ENCODE measurements at regions not wholly inside any gene's neighbourhood (a gene's known extent, or its start where the extent isn't known, plus 50 kb on each side); places are given as distances from the start of the nearest gene placed in this dataset.

GRCh38 chr18:37805773-37806404, 240.3 kb upstream of the CELF4 start:
- Mint-ChIP-seq H3K9me3 (peaks cover 22% of the 10 kb centered on the region), H3K4me1 (ENCODE audit: low read depth) (no peaks in the 10 kb centered on the region), H3K4me3 (no peak overlapping the region), H3K27me3 (ENCODE audit: low read depth) (no peaks in the 10 kb centered on the region), H3K27ac (no peak overlapping the region), H3K36me3 (ENCODE audit: low read depth) (peaks cover 2% of the 10 kb centered on the region)

DNA sequence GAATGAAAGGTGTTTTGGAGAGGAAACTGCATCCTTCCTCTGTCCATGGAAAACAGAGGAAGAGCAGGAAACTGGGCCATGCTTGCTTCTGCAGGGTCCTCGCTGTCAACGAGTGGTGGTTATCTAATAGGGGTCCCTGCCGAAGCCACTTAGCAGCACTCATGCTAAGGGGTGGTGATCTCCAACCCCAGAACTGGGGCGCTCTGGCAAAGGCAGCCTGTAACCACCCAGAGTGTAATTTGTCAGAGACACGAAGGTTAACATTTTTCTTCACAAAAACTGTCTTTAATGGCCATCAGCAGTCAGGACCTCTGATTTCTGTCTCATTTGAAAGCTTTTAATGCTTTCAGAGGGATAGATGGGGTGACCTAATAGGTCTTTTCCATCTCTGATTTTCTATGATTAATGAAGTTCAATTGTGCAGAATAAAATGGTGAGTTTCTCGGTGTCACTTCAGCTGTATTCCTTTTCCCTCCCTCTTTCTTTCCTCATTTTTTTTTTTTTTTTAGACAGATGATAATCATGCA, 231.3 kb upstream of the CELF4 start:
- no peaks in the 10 kb centered on the region for H3K4me1 Mint-ChIP-seq (ENCODE audit: low read depth)
- no peaks in the 10 kb centered on the region for H3K27me3 Mint-ChIP-seq (ENCODE audit: low read depth)
- no peak overlapping the region for H3K27ac Mint-ChIP-seq
- H3K4me3 Mint-ChIP-seq: no peak overlapping the region
- peaks cover 8% of the 10 kb centered on the region for H3K9me3 Mint-ChIP-seq
- no peaks in the 10 kb centered on the region for H3K36me3 Mint-ChIP-seq (ENCODE audit: low read depth)

DNA sequence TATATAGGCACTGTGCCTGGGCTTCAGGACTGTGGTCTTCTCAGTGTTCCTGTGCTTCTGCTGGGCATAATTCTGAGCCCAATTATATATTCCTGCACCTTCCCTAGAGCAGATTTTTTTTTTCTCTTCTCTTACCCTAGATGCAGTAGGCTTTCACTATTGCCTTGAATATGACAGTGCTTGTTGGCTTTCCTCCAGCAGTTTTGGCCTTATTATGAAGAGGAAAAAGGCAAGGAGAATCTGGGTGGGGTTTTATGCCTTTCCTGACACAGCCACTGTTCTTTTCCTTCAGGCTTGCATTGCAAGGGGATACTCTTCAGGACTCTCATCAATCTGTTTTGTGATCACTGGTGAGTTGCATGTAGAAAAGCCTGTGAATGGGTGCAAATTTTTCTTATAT, 221.9 kb upstream of the CELF4 start:
- H3K4me1 Mint-ChIP-seq (ENCODE audit: low read depth): no peaks in the 10 kb centered on the region
- H3K27ac Mint-ChIP-seq: no peak overlapping the region
- H3K27me3 Mint-ChIP-seq (ENCODE audit: low read depth): no peaks in the 10 kb centered on the region
- H3K9me3 Mint-ChIP-seq: no peaks in the 10 kb centered on the region
- no peaks in the 10 kb centered on the region for H3K36me3 Mint-ChIP-seq (ENCODE audit: low read depth)
- no peak overlapping the region for H3K4me3 Mint-ChIP-seq

GRCh38 chr18:37783771-37784170, 218.2 kb upstream of the CELF4 start:
- Mint-ChIP-seq H3K27me3 (ENCODE audit: low read depth) (no peaks in the 10 kb centered on the region), H3K4me1 (ENCODE audit: low read depth) (no peaks in the 10 kb centered on the region)

GRCh38 chr18:37779220-37779619, 213.6 kb upstream of the CELF4 start:
- H3K4me1 Mint-ChIP-seq (ENCODE audit: low read depth): no peaks in the 10 kb centered on the region
- no peak overlapping the region for H3K4me3 Mint-ChIP-seq
- no peaks in the 10 kb centered on the region for H3K9me3 Mint-ChIP-seq
- H3K27me3 Mint-ChIP-seq (ENCODE audit: low read depth): no peaks in the 10 kb centered on the region
- H3K27ac Mint-ChIP-seq: no peak overlapping the region
- H3K36me3 Mint-ChIP-seq (ENCODE audit: low read depth): no peaks in the 10 kb centered on the region

More at GRCh38 chr18:37783771-37784170, 218.2 kb upstream of the CELF4 start:
- Mint-ChIP-seq H3K36me3 (ENCODE audit: low read depth) (no peaks in the 10 kb centered on the region), H3K9me3 (no peaks in the 10 kb centered on the region), H3K27ac (no peak overlapping the region), H3K4me3 (no peak overlapping the region)

- no peaks in the 10 kb centered on the region for H3K4me1 Mint-ChIP-seq (ENCODE audit: low read depth)
- no peaks in the 10 kb centered on the region for H3K27me3 Mint-ChIP-seq (ENCODE audit: low read depth)
- no peaks in the 10 kb centered on the region for H3K36me3 Mint-ChIP-seq (ENCODE audit: low read depth)
- H3K27ac Mint-ChIP-seq: no peak overlapping the region
- no peaks in the 10 kb centered on the region for H3K9me3 Mint-ChIP-seq
- no peak overlapping the region for H3K4me3 Mint-ChIP-seq
These were observed 213.0 kb upstream of the CELF4 start for GRCh38 chr18:37778417-37779165.

DNA sequence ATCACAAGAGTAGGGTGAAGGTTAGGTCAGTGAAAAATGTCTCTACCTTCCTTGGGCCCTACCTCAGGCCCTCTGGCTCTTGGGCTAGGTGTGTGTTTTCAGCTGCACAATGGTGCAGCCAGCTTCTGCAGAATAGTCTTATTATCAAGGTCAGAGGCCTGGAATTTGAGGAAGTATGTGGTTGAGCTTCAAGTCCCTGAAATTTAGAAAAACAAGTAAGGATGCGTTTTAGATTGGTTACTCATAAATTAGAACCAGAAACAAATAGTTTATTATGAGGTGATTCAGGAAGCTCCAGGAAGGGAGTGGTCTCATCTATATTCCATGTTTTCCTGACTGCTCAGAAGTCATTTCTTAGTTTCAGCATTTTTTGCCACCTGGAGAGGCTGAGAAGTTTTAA, 204.2 kb upstream of the CELF4 start:
- Mint-ChIP-seq H3K27me3 (ENCODE audit: low read depth) (no peaks in the 10 kb centered on the region), H3K36me3 (ENCODE audit: low read depth) (no peaks in the 10 kb centered on the region), H3K9me3 (no peaks in the 10 kb centered on the region), H3K4me1 (ENCODE audit: low read depth) (no peaks in the 10 kb centered on the region), H3K27ac (no peak overlapping the region), H3K4me3 (no peak overlapping the region)

DNA sequence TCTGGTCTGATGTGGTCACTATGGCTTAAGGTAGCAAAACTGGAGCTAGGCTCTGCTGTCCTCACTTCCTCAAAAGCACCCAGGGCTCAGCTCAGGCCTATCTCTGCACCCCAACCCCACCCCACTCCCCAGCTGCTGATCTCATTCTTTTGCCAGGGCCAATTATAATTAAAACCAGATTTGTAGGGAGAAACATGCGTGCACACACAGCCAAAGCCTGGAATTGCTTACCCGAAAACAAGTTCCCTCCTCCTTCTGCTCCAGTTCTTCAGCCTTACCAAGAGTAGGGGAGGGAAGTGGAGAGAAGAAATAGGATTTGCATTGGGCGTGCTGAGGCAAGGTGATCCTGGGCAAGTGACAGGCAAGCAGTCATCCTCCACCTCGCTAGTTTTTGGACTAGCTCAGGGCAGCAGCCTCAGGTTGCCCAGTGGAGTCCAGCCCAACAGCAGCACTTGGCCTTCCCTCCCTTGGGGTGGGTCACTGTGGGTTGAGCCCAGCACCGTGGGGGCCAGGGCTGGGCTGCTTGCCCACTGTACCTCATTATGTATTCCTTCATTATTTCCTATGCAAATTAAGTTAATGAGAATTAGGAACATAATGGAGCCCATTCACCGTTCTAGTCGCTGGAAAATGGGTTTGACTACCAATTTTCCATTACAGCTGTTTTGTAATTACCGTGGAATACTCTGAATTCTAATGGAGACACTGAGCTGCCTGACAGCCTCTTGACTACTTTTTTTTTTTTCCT, 199.1 kb upstream of the CELF4 start:
- H3K4me1 Mint-ChIP-seq (ENCODE audit: low read depth): no peaks in the 10 kb centered on the region
- H3K9me3 Mint-ChIP-seq: no peaks in the 10 kb centered on the region
- no peak overlapping the region for H3K4me3 Mint-ChIP-seq
- H3K27me3 Mint-ChIP-seq (ENCODE audit: low read depth): no peaks in the 10 kb centered on the region
- no peaks in the 10 kb centered on the region for H3K36me3 Mint-ChIP-seq (ENCODE audit: low read depth)
- no peak overlapping the region for H3K27ac Mint-ChIP-seq

GRCh38 chr18:37762076-37762621, 196.6 kb upstream of the CELF4 start:
- Mint-ChIP-seq H3K9me3 (no peaks in the 10 kb centered on the region), H3K4me3 (no peak overlapping the region), H3K4me1 (ENCODE audit: low read depth) (no peaks in the 10 kb centered on the region), H3K27me3 (ENCODE audit: low read depth) (no peaks in the 10 kb centered on the region), H3K27ac (no peak overlapping the region), H3K36me3 (ENCODE audit: low read depth) (no peaks in the 10 kb centered on the region)

DNA sequence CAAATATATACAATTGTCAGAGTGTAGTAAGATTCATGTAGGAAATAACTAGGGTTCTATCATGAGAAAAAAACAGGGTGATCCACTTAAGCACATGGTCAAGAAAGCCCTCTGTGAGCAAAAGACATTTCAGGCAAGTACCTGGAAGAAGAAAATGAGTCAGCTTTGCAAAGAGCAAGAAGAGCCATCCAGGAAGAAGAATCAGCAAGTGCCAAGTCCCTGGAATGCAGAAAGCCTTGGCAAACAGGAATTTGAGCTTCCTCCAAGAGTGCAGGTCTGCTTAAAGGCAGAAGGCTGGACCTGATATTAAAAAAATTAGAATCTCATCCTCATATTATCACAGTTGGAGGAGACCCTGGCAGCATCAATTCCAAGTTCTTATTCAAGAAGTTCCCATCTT, 188.5 kb upstream of the CELF4 start:
- Mint-ChIP-seq H3K27me3 (ENCODE audit: low read depth) (no peaks in the 10 kb centered on the region), H3K27ac (no peak overlapping the region), H3K9me3 (no peaks in the 10 kb centered on the region), H3K4me3 (no peak overlapping the region), H3K4me1 (ENCODE audit: low read depth) (no peaks in the 10 kb centered on the region), H3K36me3 (ENCODE audit: low read depth) (no peaks in the 10 kb centered on the region)

DNA sequence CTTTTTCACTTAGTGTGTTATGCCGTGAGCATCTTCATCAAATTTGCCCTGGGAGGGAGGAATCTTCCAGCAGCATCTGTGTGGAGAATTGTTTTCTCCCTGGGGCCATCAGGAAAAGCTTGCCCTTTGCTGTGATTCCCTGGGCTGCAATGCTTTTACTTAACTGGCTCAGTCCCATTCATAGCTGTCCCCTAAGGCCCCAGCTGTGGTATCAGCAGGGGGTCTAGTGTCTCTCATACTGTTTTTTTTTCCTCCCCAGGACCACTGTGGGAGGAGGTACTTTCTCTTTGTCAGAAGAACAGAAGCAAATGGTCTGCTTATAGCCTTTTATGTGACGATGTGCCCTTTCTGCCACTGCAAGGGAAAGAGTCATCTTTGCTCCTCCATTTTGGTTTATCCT, 176.8 kb upstream of the CELF4 start:
- no peaks in the 10 kb centered on the region for H3K4me1 Mint-ChIP-seq (ENCODE audit: low read depth)
- H3K27ac Mint-ChIP-seq: no peak overlapping the region
- no peaks in the 10 kb centered on the region for H3K27me3 Mint-ChIP-seq (ENCODE audit: low read depth)
- H3K9me3 Mint-ChIP-seq: no peaks in the 10 kb centered on the region
- no peak overlapping the region for H3K4me3 Mint-ChIP-seq
- H3K36me3 Mint-ChIP-seq (ENCODE audit: low read depth): no peaks in the 10 kb centered on the region

GRCh38 chr18:37741032-37741623, 175.5 kb upstream of the CELF4 start:
- no peak overlapping the region for H3K4me3 Mint-ChIP-seq
- no peaks in the 10 kb centered on the region for H3K9me3 Mint-ChIP-seq
- H3K27me3 Mint-ChIP-seq (ENCODE audit: low read depth): no peaks in the 10 kb centered on the region
- no peaks in the 10 kb centered on the region for H3K4me1 Mint-ChIP-seq (ENCODE audit: low read depth)
- H3K36me3 Mint-ChIP-seq (ENCODE audit: low read depth): no peaks in the 10 kb centered on the region
- no peak overlapping the region for H3K27ac Mint-ChIP-seq

DNA sequence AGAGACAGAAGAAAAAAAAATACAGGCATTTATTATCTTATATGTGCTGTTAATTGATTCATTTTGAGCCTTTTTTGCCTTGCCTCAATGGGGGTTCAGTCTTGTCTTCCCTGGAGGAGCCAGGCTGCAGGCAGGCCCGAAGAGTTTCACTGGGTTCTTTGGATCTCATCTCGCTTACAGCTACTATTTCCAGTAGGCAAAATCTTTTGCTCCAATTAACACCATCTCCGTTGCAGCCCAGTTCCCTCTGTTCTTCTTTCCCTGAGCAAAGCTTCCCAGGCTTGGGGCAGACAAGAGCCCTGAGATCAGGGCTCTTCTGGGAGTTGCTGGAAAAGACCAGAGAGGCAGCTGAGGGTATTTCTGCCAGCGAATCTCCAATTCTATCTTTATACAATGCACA, 168.8 kb upstream of the CELF4 start:
- H3K9me3 Mint-ChIP-seq: no peaks in the 10 kb centered on the region

GRCh38 chr18:37729716-37730115, 164.1 kb upstream of the CELF4 start:
- H3K9me3 Mint-ChIP-seq: no peaks in the 10 kb centered on the region
- no peak overlapping the region for H3K27ac Mint-ChIP-seq
- no peaks in the 10 kb centered on the region for H3K36me3 Mint-ChIP-seq (ENCODE audit: low read depth)
- H3K27me3 Mint-ChIP-seq (ENCODE audit: low read depth): no peaks in the 10 kb centered on the region
- no peak overlapping the region for H3K4me3 Mint-ChIP-seq
- no peaks in the 10 kb centered on the region for H3K4me1 Mint-ChIP-seq (ENCODE audit: low read depth)

More for the DNA sequence above, 168.8 kb upstream of the CELF4 start:
- H3K27me3 Mint-ChIP-seq (ENCODE audit: low read depth): no peaks in the 10 kb centered on the region
- no peak overlapping the region for H3K27ac Mint-ChIP-seq
- no peak overlapping the region for H3K4me3 Mint-ChIP-seq
- no peaks in the 10 kb centered on the region for H3K36me3 Mint-ChIP-seq (ENCODE audit: low read depth)
- no peaks in the 10 kb centered on the region for H3K4me1 Mint-ChIP-seq (ENCODE audit: low read depth)

Data from T-helper 1 cell treated with Interleukin-12 subunit alpha and Interleukin-12 subunit beta and Interleukin-4 antibody, amounts not matched to agents 30 μg/mL and 1 μg/mL, for 36 hours (primary cell).